Activated T-cell treated with anti-CD3 and anti-CD28 coated beads, Interleukin-2, amount 50 U/mL, for 4 hours (primary cell): ENCODE measurements at regions not wholly inside any gene's neighbourhood (a gene's known extent, or its start where the extent isn't known, plus 50 kb on each side); places are given as distances from the start of the nearest gene placed in this dataset.

Experiments used
- ATAC-seq, 2 donors: fragments of 200-7000 bp; cut with Tn5 transposase; one replicate each; pipeline ENCODE4 v1.10.0; 2021
- DNase-seq: peaks from one replicate; pipeline ENCODE4 v3.0.0-alpha.2; 2020
- H3K27me3 Mint-ChIP-seq: one replicate; pipeline ENCODE4 v1.8.0; 2021; ENCODE audit warnings: low read depth, mixed read lengths
- H3K36me3 Mint-ChIP-seq: one replicate; pipeline ENCODE4 v1.8.0; 2022; ENCODE audit warnings: mixed read lengths; ENCODE audit not compliant: insufficient read depth
- H3K4me1 Mint-ChIP-seq: one replicate; pipeline ENCODE4 v1.8.0; 2021; ENCODE audit warnings: low read depth, mixed read lengths
- H3K4me3 Mint-ChIP-seq: one replicate; pipeline ENCODE4 v1.8.0; 2021; ENCODE audit warnings: mild to moderate bottlenecking, moderate library complexity, mixed read lengths
- H3K9me3 Mint-ChIP-seq: one replicate; pipeline ENCODE4 v1.8.0; 2021; ENCODE audit warnings: mixed read lengths

DNA sequence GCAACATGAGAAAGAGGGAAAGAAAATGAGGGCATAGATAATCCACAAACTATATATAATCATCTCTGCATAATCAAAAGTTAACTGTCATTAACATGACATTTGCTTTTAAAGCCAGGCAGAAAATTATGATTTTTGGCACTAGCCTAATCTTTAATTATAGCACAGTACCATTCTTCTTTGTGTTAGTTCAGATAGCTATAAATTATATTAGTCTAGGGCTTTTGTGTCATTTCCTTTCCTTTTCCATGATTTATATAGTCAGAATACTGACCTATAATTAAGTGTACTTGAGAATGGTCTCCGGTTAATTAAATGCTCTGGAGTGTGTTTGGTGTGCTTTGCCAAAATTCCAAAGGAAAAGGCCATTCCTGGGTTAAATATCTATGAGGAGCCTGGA is 441.9 kb upstream of the THRB start:
- Mint-ChIP-seq H3K4me1 (no peaks in the 10 kb centered on the region), H3K36me3 (no peaks in the 10 kb centered on the region)
- no peak for DNase-seq

DNA sequence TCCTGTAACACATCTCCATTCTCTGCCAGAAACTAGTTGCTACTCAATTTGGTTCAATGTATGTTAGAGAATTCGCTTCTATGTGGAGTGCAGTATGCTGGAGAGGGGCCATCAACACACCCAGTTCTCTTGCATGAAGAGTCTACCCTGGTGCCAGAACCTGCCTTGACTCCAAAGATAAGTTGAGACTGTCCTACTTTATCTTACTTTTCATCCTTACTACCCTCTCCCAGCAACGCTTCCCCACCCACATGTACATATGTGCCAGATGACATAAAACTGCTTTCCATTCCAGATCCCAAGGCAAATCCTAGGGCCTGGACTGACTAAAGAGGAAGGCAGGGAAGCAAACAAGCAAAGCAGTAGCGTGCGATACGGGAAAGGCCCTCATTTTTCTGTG is 442.6 kb upstream of the THRB start:
- Mint-ChIP-seq H3K9me3 (no peaks in the 10 kb centered on the region), H3K36me3 (no peaks in the 10 kb centered on the region), H3K27me3 (no peaks in the 10 kb centered on the region), H3K4me1 (no peaks in the 10 kb centered on the region), H3K4me3 (no peak overlapping the region)
- DNase-seq (no peak), ATAC-seq (no peak)

More for the DNA sequence above, 441.9 kb upstream of the THRB start:
- no peak overlapping the region for H3K4me3 Mint-ChIP-seq
- ATAC-seq, result no peak
- no peaks in the 10 kb centered on the region for H3K27me3 Mint-ChIP-seq
- H3K9me3 Mint-ChIP-seq, result no peaks in the 10 kb centered on the region

DNA sequence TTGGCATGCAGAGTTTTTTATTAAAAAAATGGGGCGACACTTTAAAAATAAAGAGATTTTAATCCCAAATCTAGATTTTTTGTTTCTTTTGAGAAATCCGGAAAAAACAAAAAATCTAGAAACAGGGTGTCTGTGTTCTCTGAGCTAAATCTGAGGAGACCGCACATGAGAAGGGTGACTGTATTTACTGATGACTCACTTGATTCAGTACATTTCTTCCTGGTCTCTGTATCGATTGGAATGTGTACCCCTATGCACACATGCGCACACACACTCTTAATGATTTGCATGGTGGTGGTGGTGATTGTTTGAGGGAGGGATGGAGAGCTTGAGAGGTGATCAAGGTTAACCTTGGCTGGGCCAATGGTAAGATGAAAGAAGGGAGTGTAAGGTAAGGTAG is 443.1 kb upstream of the THRB start:
- no peaks in the 10 kb centered on the region for H3K36me3 Mint-ChIP-seq
- H3K4me3 Mint-ChIP-seq, result no peak overlapping the region
- DNase-seq (no peak), ATAC-seq (no peak)
- H3K4me1 Mint-ChIP-seq, result no peaks in the 10 kb centered on the region
- H3K9me3 Mint-ChIP-seq, result peaks cover under 1% of the 10 kb centered on the region
- no peaks in the 10 kb centered on the region for H3K27me3 Mint-ChIP-seq

DNA sequence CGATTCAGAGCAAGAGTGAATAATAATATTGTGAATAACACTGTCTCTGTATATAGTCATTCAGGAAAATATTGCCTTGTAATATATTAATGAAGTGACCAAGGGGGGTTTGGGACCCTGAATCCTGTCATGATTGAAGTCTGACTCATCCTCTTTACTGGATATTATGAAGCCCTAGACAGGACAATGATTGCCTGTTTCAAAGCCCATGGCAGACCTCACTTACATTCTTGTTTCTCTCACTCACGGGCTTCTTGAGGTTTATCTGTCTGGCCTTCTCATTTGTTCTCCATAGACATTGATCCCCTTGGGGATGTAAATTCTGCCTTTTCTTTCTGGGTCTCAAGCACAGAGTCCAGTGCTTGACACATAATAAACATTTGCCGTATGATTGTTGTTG is 449.3 kb upstream of the THRB start:
- H3K27me3 Mint-ChIP-seq, result no peaks in the 10 kb centered on the region
- DNase-seq, result no peak
- H3K36me3 Mint-ChIP-seq, result no peaks in the 10 kb centered on the region
- H3K4me1 Mint-ChIP-seq, result no peaks in the 10 kb centered on the region
- no peak overlapping the region for H3K4me3 Mint-ChIP-seq
- ATAC-seq, result no peak
- H3K9me3 Mint-ChIP-seq, result peaks cover 10% of the 10 kb centered on the region

DNA sequence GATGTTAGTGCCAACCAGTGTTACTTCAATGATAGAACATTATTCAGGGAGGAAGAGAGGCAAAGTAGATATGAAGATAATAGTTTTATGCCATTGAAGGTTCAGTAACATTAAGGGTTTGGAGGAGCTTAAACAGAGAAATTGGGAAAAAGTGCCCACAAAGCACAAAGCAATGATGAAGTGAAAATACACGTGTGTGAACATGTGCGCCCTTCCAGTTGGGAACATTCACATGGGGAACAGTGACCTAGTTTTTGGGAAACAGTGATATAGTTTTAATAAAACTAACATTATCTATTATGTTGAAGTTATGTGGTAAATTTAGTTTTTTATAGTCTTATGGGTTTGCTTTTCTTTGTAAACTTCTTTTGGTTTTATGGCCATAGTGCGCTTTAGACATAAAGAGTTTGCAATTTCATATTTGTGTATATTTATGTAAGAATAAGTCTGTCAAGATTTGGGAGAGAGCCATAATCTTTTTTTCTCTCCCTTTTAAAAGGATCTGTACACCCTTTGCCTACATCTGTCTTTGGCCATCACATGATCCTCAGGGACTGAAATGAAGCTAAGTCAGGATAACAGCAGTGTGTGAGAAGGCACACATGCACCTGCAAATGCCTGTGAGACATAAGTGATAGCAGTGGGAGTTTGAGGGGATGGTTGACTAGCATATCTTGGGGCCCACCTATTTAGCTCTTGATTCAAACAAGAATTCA is 450.3 kb upstream of the THRB start:
- no peaks in the 10 kb centered on the region for H3K4me1 Mint-ChIP-seq
- ATAC-seq (no peak), DNase-seq (no peak)
- peaks cover 12% of the 10 kb centered on the region for H3K9me3 Mint-ChIP-seq
- H3K27me3 Mint-ChIP-seq, result no peaks in the 10 kb centered on the region
- no peak overlapping the region for H3K4me3 Mint-ChIP-seq
- no peaks in the 10 kb centered on the region for H3K36me3 Mint-ChIP-seq

DNA sequence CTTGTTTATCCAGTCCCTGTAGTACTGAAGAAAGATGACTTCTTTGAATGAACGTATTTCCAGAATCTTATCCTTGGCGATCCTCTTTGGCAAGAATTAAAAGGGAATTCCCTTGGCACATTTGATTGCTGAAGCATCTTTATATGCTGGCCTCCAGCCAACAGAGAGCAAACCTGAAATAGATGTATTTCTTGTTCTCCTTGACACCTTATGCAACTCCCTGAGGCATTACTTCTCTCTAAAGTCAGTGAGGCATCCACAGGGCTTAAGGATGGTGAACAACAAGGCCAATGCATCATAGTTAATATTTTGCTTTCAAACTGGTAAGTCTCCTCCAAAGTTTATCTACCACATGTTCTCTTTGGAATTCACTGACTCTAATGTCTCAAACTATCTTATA is 450.9 kb upstream of the THRB start:
- Mint-ChIP-seq H3K9me3 (peaks cover 12% of the 10 kb centered on the region), H3K36me3 (no peaks in the 10 kb centered on the region), H3K27me3 (no peaks in the 10 kb centered on the region), H3K4me3 (no peak overlapping the region), H3K4me1 (no peaks in the 10 kb centered on the region)
- no peak for ATAC-seq
- no peak for DNase-seq

DNA sequence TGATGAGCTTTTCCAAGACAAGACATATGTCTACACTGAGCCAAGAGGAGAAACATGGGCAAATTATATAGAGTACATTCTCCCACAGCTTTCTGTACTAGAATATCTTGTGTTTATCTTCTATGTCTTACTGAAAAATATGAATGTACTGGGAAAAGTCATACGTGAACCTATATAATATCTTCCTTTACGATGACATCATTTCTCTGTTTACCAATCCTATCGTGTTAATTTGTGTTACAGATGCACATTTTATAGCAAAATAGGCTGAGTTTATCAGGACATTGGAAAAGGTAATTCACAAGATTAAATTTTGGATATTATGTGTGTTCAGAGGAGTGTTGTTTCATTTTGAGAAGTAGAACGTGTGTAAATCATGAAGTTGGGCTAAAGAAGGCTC is 452.5 kb upstream of the THRB start:
- Mint-ChIP-seq H3K4me1 (no peaks in the 10 kb centered on the region), H3K4me3 (no peak overlapping the region), H3K9me3 (peaks cover 12% of the 10 kb centered on the region), H3K27me3 (no peaks in the 10 kb centered on the region), H3K36me3 (no peaks in the 10 kb centered on the region)
- ATAC-seq (no peak), DNase-seq (no peak)

DNA sequence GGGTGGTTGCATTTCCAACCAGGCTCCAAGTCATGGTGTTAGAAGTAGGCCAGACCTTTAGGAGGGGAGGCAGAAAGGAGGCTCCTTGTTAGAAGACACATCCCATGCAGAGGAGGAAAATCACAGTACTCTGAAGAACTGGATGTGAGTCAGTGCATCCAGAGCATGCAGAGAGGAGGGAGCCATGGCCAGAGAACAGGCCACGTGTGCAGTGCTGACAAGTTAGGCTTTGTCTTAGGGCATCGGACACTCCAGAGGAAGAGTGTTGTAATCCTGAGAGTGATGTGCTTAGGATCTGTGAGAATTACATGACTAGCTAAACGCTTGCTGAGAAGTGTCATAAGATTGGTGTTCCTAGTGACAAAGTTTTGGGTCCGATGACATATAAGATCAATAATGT is 456.5 kb upstream of the THRB start:
- H3K27me3 Mint-ChIP-seq, result no peaks in the 10 kb centered on the region
- H3K9me3 Mint-ChIP-seq, result peaks cover 3% of the 10 kb centered on the region
- DNase-seq (no peak), ATAC-seq (no peak)
- H3K36me3 Mint-ChIP-seq, result no peaks in the 10 kb centered on the region
- no peaks in the 10 kb centered on the region for H3K4me1 Mint-ChIP-seq
- no peak overlapping the region for H3K4me3 Mint-ChIP-seq

DNA sequence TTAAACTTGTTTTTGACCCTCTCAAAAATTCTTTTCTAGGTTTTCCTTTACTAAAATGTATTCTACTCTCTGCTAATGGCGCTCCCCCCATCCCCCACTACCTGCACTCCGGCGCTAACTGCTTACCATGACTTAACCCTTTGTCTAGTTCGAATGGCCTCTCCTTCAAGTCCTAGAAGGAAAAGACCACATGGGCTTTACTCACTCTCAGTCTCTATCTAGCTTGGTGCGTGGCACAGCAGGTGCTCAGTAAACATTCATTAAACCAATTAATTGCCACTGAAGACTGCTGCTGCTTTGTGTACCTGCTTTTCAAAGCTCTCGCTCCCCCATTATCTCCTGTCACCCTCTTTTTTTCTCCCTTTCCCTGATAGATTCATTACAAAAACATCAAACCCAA is 457.7 kb upstream of the THRB start:
- H3K4me3 Mint-ChIP-seq, result no peak overlapping the region

DNA sequence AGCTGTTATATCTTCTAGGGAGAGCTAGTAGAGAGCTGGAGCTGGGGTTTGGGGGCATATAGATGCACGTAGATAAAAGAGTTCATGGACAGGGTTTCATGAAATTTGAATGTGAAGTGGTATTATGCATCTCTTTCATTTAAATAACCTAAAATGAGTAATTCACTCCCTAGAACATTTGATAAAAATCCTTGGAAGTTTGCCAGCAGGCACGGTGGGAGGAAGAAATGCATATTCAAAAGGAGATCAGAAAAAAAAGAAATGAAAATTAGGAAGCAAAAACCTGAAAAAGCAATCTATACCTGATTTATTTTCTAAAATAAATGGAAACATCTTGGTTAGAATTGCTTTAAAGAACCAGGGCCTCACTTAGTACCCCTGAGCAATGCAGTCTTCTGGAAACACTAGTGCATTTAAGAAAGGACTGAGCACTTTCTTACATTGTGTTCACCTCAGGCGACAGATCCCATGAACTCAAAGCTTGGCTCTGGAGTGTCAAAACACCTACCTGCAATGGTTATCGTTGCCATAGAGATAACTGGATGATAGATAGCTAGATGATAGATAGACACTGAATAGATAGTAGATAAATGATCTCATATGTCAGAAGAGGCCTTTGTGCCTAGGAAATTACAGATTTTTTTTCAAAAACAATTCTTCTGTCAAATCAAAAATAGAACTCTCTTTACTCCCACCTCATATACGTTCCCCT is 458.6 kb upstream of the THRB start:
- H3K36me3 Mint-ChIP-seq, result no peaks in the 10 kb centered on the region
- H3K4me1 Mint-ChIP-seq, result no peaks in the 10 kb centered on the region
- DNase-seq (no peak), ATAC-seq (no peak)
- no peak overlapping the region for H3K4me3 Mint-ChIP-seq
- H3K27me3 Mint-ChIP-seq, result no peaks in the 10 kb centered on the region
- H3K9me3 Mint-ChIP-seq, result peaks cover 3% of the 10 kb centered on the region

More for the DNA sequence above, 457.7 kb upstream of the THRB start:
- ATAC-seq, result no peak
- H3K9me3 Mint-ChIP-seq, result peaks cover 3% of the 10 kb centered on the region
- DNase-seq, result no peak
- no peaks in the 10 kb centered on the region for H3K36me3 Mint-ChIP-seq
- no peaks in the 10 kb centered on the region for H3K4me1 Mint-ChIP-seq
- H3K27me3 Mint-ChIP-seq, result no peaks in the 10 kb centered on the region

DNA sequence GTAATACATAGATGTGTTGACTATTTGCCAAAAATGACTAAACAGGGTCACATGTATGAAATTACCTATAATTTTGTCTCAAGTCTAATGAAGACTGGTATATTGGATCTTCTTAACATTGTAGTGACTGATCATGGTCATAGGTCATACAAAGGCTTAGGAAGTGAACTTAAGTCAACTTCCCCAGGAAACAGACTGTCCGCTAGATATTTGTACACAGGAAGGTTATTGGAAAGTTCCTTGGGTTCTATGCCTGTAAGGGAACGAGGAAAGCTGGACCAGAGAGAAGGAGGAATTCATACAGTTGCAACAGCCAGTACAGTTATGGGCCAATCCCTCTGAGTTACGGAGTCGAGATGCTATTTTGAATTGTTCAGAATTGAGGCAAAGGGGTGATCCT is 462.0 kb upstream of the THRB start:
- H3K4me1 Mint-ChIP-seq, result no peaks in the 10 kb centered on the region
- H3K9me3 Mint-ChIP-seq, result no peaks in the 10 kb centered on the region
- no peaks in the 10 kb centered on the region for H3K27me3 Mint-ChIP-seq
- H3K4me3 Mint-ChIP-seq, result no peak overlapping the region
- no peak for DNase-seq
- ATAC-seq, result no peak
- no peaks in the 10 kb centered on the region for H3K36me3 Mint-ChIP-seq

DNA sequence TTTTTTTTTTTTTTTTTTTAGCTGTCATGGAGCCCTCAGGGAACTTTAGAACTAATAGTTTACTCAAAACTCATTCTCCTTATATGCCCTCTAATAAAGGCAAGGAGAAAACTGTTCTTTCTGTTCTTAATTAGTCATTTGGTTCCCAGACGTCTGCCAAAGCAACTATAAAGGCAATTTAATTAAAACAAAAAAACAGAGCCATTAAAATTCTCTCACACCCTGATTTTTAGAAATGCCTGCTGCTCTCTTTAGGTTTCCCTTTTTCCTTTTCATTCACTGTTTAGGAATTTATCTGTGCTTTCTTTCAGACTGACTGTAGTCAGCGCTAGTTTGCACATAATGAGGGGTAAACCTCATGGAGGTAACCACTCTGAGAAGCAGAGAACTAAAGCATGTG is 463.6 kb upstream of the THRB start:
- no peak for ATAC-seq
- H3K4me1 Mint-ChIP-seq, result no peaks in the 10 kb centered on the region
- no peaks in the 10 kb centered on the region for H3K9me3 Mint-ChIP-seq

DNA sequence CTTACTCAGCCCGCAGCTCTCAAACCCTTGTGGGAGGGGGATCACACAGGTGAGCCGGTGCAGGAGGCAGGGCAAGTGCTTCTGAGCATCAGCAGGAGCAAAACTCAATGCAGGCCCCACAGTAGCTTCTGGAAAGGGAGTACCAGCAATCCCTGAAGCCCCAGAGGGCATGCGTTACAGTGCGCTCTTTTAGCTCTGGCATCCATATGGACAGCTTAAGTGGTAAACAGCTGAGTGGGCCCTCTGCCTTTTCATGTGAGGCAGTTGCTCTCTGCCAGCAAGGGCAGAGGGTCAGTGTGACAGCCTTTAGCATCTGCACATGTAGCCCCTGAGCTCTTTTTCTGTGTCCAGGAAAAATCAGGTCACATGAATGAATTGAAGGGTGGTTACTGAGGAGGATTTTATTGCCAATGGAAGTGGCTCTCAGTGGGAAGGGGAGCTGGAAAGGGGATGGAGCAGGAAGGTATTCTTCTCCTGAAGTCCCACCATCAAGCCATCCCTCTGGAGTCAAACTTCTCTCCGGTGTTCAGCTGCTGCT is 464.3 kb upstream of the THRB start:
- no peaks in the 10 kb centered on the region for H3K27me3 Mint-ChIP-seq
- no peaks in the 10 kb centered on the region for H3K36me3 Mint-ChIP-seq
- H3K4me3 Mint-ChIP-seq, result no peak overlapping the region
- DNase-seq (no peak), ATAC-seq (no peak)
- no peaks in the 10 kb centered on the region for H3K4me1 Mint-ChIP-seq
- H3K9me3 Mint-ChIP-seq, result no peaks in the 10 kb centered on the region

More for the DNA sequence above, 463.6 kb upstream of the THRB start:
- Mint-ChIP-seq H3K27me3 (no peaks in the 10 kb centered on the region), H3K36me3 (no peaks in the 10 kb centered on the region), H3K4me3 (no peak overlapping the region)
- DNase-seq, result no peak

DNA sequence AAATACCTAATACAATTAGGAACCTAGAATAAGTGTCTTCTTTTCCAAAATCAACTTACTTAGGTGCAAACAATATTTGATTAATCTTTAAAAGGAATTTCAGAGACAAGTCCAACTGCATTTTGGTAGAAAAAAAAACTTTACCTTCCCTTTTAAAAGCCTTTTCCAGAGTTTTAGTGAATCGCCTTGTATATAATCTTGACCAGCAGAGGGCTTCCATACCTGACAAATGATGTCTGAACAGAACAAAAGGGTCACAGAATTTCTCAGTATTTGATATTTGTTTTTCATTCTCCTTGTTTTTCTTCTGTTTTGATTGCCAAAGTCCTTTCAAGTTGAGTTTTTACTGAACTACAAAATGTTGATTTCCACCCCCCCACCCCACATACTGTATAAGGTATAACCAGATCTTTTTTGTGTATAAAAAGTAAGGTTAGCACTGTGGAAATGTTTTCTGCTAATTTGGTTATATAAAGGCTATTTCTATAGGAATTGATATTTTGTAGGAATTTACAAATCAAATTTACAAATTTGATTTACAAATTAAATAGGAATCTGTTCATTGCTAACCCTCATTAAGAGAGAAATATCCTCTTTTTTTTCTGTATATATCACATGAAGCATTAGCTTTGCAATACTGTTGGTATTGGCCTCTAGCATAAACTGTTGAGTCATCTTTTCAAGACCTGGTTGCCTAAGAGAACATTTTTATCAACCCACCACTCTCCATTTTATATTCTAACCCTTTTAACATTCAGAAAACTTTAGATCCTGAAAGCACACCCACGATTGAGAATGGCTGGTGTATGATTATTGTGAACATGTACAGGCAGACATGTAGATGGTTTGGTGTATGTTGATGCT is 464.1 kb upstream of the RARB start:
- Mint-ChIP-seq H3K9me3 (no peaks in the 10 kb centered on the region), H3K4me1 (no peaks in the 10 kb centered on the region), H3K36me3 (no peaks in the 10 kb centered on the region), H3K27me3 (no peaks in the 10 kb centered on the region), H3K4me3 (no peak overlapping the region)
- DNase-seq (no peak), ATAC-seq (no peak)
